NT2/D1 (cell line): ENCODE measurements at regions not wholly inside any gene's neighbourhood (a gene's known extent, or its start where the extent isn't known, plus 50 kb on each side); places are given as distances from the start of the nearest gene placed in this dataset.

Experiments
- DNase-seq: peaks from one replicate; pipeline ENCODE4 v3.0.0-alpha.2; 2011; ENCODE audit warnings: low read depth, low spot score
- H3K27me3 ChIP-seq: 2 replicates; pipeline ENCODE4 v1.6.0; 2011; ENCODE audit warnings: mild to moderate bottlenecking; ENCODE audit not compliant: insufficient read length, insufficient read depth
- H3K36me3 ChIP-seq: 2 replicates; pipeline ENCODE4 v1.6.1; 2011; ENCODE audit warnings: mild to moderate bottlenecking, low read length, mixed read lengths; ENCODE audit not compliant: insufficient read depth, insufficient read length
- H3K4me1 ChIP-seq: 2 replicates; pipeline ENCODE4 v1.5.1; 2011; ENCODE audit not compliant: insufficient read depth, insufficient read length
- H3K4me3 ChIP-seq: 2 replicates; pipeline ENCODE4 v1.5.1; 2011; ENCODE audit warnings: low read depth; ENCODE audit not compliant: insufficient read length
- H3K9ac ChIP-seq: 2 replicates; pipeline ENCODE4 v1.6.0; 2011; ENCODE audit warnings: low read depth; ENCODE audit not compliant: insufficient read length
- H3K9me3 ChIP-seq: 2 replicates; pipeline ENCODE4 v1.5.1; 2011; ENCODE audit warnings: mild to moderate bottlenecking, low read length; ENCODE audit not compliant: insufficient read depth
- SUZ12 ChIP-seq: IDR thresholded peaks from 2 replicates; pipeline ENCODE4 v1.6.1; 2011; ENCODE audit not compliant: insufficient read length, insufficient read depth; ENCODE audit errors: extremely low read depth
- YY1 ChIP-seq: IDR thresholded peaks from 2 replicates; pipeline ENCODE4 v1.6.1; 2011; ENCODE audit not compliant: insufficient read length, insufficient read depth
- ZNF274 ChIP-seq: IDR thresholded peaks from 2 replicates; pipeline ENCODE4 v1.6.1; 2011; ENCODE audit warnings: mild to moderate bottlenecking, low read depth, low read length

- Histone ChIP-seq H3K9me3 (no peaks in the 10 kb centered on the region), H3K4me1 (no peaks in the 10 kb centered on the region), H3K27me3 (no peaks in the 10 kb centered on the region), H3K9ac (no peak overlapping the region), H3K36me3 (no peaks in the 10 kb centered on the region), H3K4me3 (no peak overlapping the region)
- no peak for DNase-seq
- no peak for TF ChIP-seq YY1
- no peak for TF ChIP-seq ZNF274
- TF ChIP-seq SUZ12 = no peak
These were observed 1102.5 kb downstream of the AMY1C start for GRCh38 chr1:104852151-104852550.

GRCh38 chr1:104853276-104853675 lies 1103.6 kb downstream of the AMY1C start:
- Histone ChIP-seq H3K4me1 (no peaks in the 10 kb centered on the region), H3K27me3 (no peaks in the 10 kb centered on the region), H3K36me3 (no peaks in the 10 kb centered on the region), H3K9ac (no peak overlapping the region), H3K4me3 (no peak overlapping the region), H3K9me3 (no peaks in the 10 kb centered on the region)
- no peak for DNase-seq
- TF ChIP-seq SUZ12 = no peak
- no peak for TF ChIP-seq YY1
- no peak for TF ChIP-seq ZNF274

GRCh38 chr1:104854529-104854928 lies 1104.8 kb downstream of the AMY1C start:
- Histone ChIP-seq H3K9ac (no peak overlapping the region), H3K27me3 (no peaks in the 10 kb centered on the region), H3K36me3 (no peaks in the 10 kb centered on the region), H3K4me1 (no peaks in the 10 kb centered on the region), H3K4me3 (no peak overlapping the region), H3K9me3 (no peaks in the 10 kb centered on the region)
- TF ChIP-seq YY1 (no peak), ZNF274 (no peak), SUZ12 (no peak)
- DNase-seq = no peak

- H3K27me3 ChIP-seq = no peaks in the 10 kb centered on the region
- no peaks in the 10 kb centered on the region for H3K4me1 ChIP-seq
- no peak overlapping the region for H3K4me3 ChIP-seq
- H3K36me3 ChIP-seq = no peaks in the 10 kb centered on the region
- H3K9me3 ChIP-seq = no peaks in the 10 kb centered on the region
- no peak for DNase-seq
- TF ChIP-seq SUZ12 (no peak), ZNF274 (no peak), YY1 (no peak)
- H3K9ac ChIP-seq = no peak overlapping the region
These were observed 1105.9 kb downstream of the AMY1C start for GRCh38 chr1:104855550-104855949.

- H3K9ac ChIP-seq = no peak overlapping the region
- no peak for DNase-seq
- TF ChIP-seq YY1 = no peak
- no peak for TF ChIP-seq ZNF274
- H3K4me3 ChIP-seq = no peak overlapping the region
- H3K4me1 ChIP-seq = no peaks in the 10 kb centered on the region
- H3K9me3 ChIP-seq = no peaks in the 10 kb centered on the region
- H3K27me3 ChIP-seq = no peaks in the 10 kb centered on the region
- no peaks in the 10 kb centered on the region for H3K36me3 ChIP-seq
These were observed 1106.4 kb downstream of the AMY1C start for GRCh38 chr1:104856091-104856490.

GRCh38 chr1:104856518-104856917 lies 1106.8 kb downstream of the AMY1C start:
- Histone ChIP-seq H3K9me3 (no peaks in the 10 kb centered on the region), H3K27me3 (no peaks in the 10 kb centered on the region), H3K4me1 (no peaks in the 10 kb centered on the region), H3K9ac (no peak overlapping the region), H3K4me3 (no peak overlapping the region), H3K36me3 (no peaks in the 10 kb centered on the region)
- TF ChIP-seq YY1 = no peak
- no peak for TF ChIP-seq SUZ12
- no peak for TF ChIP-seq ZNF274
- DNase-seq = no peak

- no peaks in the 10 kb centered on the region for H3K9me3 ChIP-seq
- H3K27me3 ChIP-seq = no peaks in the 10 kb centered on the region
- no peak overlapping the region for H3K9ac ChIP-seq
- TF ChIP-seq SUZ12 = no peak
- TF ChIP-seq ZNF274 = no peak
- no peak for TF ChIP-seq YY1
- no peaks in the 10 kb centered on the region for H3K4me1 ChIP-seq
- no peaks in the 10 kb centered on the region for H3K36me3 ChIP-seq
- DNase-seq = no peak
- no peak overlapping the region for H3K4me3 ChIP-seq
These were observed 1119.1 kb downstream of the AMY1C start for GRCh38 chr1:104868794-104869193.

- no peak overlapping the region for H3K4me3 ChIP-seq
- DNase-seq = no peak
- H3K9ac ChIP-seq = no peak overlapping the region
- no peaks in the 10 kb centered on the region for H3K4me1 ChIP-seq
- TF ChIP-seq ZNF274 (no peak), SUZ12 (no peak), YY1 (no peak)
- no peaks in the 10 kb centered on the region for H3K27me3 ChIP-seq
- no peaks in the 10 kb centered on the region for H3K9me3 ChIP-seq
- no peaks in the 10 kb centered on the region for H3K36me3 ChIP-seq
These were observed 1124.3 kb downstream of the AMY1C start for GRCh38 chr1:104874044-104874443.
